ENCODE measurements at regions not wholly inside any gene's neighbourhood (a gene's known extent, or its start where the extent isn't known, plus 50 kb on each side); places are given as distances from the start of the nearest gene placed in this dataset.
"Not testable (repeated sequence)": the region's sequence is repeated elsewhere in the genome, so short reads cannot be mapped to it uniquely, and the experiment has no call there.

DNA sequence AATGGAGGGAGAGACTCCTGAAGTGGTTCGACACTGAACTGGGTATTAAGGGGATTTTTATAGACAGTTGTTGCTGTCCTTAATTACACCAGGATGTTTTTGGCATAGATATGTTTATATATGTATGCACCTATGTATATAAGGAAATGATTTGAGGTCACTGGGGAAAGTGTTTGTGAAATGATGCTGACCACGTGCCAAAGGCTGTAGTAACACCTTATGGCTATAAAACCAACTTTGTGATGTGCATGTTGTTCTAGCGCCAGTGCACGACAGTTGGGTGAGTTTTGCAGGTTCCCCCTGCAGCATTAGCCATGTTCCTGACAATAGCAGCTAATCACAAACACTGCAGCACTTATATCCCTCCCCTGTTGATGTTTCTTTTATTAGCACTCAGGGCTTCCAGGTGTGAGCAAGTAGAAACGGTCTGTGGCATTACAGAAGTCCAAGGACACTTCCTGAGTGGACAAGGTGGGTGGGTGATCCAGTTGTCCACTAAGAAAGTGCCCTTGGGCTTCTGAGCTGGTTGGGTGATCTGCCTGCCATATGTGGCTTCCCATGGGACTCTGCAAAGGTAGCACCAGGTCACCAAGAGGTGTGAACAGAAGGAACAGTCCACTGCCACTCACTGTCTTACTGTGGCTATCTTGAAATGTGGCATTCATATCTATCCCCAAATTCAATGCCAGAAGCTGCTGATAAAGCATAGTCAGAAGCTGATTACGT is 63.0 kb upstream of the RBM24 start:
- H3K4me3 ChIP-seq (ENCODE audit: low read length), result no peak overlapping the region
- DNase-seq (ENCODE audit: low read depth), result no peak
- TF ChIP-seq, protein P1, sequence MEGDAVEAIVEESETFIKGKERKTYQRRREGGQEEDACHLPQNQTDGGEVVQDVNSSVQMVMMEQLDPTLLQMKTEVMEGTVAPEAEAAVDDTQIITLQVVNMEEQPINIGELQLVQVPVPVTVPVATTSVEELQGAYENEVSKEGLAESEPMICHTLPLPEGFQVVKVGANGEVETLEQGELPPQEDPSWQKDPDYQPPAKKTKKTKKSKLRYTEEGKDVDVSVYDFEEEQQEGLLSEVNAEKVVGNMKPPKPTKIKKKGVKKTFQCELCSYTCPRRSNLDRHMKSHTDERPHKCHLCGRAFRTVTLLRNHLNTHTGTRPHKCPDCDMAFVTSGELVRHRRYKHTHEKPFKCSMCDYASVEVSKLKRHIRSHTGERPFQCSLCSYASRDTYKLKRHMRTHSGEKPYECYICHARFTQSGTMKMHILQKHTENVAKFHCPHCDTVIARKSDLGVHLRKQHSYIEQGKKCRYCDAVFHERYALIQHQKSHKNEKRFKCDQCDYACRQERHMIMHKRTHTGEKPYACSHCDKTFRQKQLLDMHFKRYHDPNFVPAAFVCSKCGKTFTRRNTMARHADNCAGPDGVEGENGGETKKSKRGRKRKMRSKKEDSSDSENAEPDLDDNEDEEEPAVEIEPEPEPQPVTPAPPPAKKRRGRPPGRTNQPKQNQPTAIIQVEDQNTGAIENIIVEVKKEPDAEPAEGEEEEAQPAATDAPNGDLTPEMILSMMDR (IDR thresholded peaks at IDR 0.05; ENCODE audit: insufficient read depth, low read depth, low read length, missing control alignments), result no peak

DNA sequence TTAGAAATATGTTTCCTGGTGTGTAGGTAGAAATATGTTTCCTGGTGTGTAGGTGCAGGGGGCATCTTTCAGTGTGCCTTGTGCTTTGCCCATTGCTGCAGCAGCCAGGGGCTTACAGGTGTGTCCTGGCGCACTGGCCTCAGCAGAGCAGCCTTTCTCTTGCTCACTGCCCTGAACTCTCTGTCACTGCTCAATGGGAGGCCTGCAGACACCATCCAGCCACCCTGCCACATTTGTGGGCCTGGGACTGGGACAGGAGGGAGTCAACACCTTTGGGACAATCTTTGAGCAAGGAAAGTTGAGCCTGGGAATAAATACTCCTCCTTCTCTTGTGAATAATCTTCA is 62.4 kb upstream of the RBM24 start:
- no peak for DNase-seq (ENCODE audit: low read depth)
- no peak overlapping the region for H3K4me3 ChIP-seq (ENCODE audit: low read length)
- TF ChIP-seq, protein P1 (IDR thresholded peaks at IDR 0.05; ENCODE audit: insufficient read depth, low read depth, low read length, missing control alignments), result no peak

DNA sequence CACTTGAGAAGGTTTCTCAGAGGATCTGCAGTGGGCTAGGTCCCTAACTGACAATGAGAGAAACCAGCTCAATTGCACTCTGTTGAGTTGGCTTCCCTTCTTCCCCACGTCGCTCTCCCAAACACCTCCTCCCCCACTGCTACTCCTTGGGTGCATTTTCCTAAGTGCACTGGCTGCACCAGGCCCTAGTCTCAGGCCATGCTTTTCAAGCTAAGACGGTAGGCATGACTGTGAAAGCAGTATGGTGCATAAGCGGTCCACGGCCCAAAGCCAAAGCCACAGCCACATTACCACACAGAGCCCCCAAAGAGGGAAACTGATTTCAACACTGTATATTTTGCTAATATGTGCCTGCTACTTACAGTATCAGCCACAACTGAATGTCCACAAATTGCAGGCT is 62.1 kb upstream of the RBM24 start:
- DNase-seq (ENCODE audit: low read depth), result no peak
- TF ChIP-seq, protein P1 (IDR thresholded peaks at IDR 0.05; ENCODE audit: insufficient read depth, low read depth, low read length, missing control alignments), result no peak
- H3K4me3 ChIP-seq (ENCODE audit: low read length), result no peak overlapping the region

DNA sequence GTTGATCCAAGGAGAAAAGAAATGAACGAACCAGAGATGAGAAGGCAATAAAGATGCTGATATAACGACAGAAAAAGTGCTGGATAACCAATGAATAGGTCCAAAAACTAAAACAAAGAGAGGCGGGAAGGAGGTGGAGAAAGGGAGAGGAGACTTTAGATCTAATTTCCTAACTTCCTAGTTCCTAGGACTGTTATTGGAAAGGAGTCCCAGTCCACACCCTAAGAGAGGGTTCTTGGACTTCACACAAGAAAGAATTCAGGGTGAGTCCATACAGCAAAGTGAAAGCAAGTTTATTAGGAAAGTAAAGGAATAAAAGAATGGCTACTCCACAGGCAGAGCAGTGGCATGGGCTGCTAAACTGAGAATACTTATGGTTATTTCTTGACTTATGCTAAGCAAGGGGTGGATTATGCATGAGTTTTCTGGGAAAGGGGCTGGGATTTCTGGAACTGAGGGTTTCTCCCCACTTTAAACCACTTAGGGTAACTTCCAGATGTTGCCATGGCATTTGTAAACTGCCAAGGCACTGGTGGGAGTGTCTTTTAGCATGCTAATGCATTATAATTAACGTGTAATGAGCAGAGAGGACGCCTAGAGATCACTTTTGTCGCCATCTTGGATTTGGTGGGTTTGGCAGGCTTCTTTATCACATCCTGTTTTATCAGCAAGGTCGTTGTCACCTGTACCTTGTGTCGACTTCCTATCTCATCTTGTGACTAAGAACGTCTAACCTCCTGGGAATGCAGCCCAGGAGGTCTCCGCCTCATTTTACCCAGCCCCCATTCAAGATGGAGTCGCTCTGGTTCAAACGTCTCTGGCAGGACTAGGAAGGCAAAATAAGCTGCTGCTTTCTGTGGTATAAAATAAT is 60.9 kb upstream of the RBM24 start:
- no peak for DNase-seq (ENCODE audit: low read depth)
- H3K4me3 ChIP-seq (ENCODE audit: low read length), result no peak overlapping the region
- TF ChIP-seq, protein P1 (IDR thresholded peaks at IDR 0.05; ENCODE audit: insufficient read depth, low read depth, low read length, missing control alignments), result no peak

DNA sequence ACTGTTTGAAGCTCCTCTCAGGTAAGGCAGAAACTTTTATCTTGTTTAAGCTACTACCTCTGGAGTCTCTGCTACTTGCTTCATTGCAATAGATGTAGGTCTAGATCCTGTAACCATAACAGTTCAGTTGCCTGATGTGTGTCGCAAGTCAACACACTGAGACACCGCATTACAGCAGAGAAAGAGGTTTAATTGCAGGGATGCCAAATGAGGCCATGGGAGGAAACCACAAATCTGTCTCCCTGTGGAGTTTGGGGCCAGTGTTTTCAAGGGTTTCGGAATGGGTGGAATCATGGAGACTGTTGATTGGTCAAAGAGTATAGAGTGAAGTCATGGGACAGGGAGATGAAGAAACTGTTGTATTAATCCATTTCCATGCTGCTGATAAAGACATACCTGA is 57.1 kb upstream of the RBM24 start:
- no peak overlapping the region for H3K4me3 ChIP-seq (ENCODE audit: low read length)
- TF ChIP-seq, protein P1 (IDR thresholded peaks at IDR 0.05; ENCODE audit: insufficient read depth, low read depth, low read length, missing control alignments), result no peak
- no peak for DNase-seq (ENCODE audit: low read depth)

DNA sequence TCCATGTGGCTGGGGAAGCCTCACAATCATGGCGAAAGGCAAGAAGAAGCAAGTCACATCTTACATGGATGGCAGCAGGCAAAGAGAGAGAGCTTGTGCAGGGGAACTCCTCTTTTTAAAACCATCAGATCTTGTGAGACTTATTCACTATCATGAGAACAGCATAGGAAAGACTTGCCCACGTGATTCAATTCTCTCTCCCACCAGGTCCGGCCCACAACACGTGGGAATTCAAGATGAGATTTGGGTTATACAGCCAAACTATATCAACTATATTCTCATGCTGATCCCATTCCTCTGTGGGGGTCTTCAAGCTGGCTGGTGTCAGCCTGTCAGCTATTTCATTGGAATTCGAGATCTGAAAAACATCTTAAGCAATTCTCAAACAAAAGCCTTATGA is 56.7 kb upstream of the RBM24 start:
- not testable (repeated sequence) for DNase-seq (ENCODE audit: low read depth)

DNA sequence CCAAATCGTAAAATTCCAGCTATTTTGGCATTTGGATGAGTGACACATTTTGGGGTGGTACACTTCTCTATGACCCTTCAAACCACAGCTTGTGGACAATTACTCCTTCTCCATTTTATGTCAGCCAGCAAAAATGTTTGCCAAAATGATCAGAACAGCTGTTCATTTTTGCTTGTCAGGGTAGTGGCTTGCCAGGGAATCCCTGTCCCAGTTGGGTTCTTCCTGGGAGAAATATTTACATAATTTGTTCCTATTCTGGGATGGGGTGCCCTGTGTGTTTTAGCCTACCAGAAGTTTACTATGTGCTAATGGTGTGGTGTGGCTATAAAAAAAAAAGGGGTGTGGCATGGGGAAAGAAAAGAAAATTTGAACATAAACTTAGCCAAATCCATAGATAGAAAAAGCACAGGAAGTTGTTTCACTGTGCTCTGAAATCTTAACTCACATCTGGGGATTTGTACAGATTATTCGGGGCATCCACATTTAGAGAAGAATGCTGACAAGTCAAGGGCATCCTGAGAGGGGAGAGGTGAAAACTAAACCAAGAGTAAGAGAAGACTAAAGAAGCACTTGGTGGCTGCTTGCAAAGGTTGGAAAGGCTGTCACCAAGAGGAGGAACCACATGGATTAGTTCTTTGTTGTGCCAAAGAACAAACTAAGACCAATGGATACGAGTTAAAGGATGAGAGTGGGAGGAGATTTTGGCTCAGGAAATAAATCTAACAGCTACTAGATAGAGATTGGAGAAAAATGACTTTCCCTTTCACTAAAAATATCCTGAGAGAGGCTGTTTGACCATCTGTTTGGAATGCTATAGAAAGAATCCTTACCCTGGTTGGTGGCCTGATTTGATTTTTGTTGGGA is 55.2 kb upstream of the RBM24 start:
- H3K4me3 ChIP-seq (ENCODE audit: low read length), result no peak overlapping the region
- TF ChIP-seq, protein P1 (IDR thresholded peaks at IDR 0.05; ENCODE audit: insufficient read depth, low read depth, low read length, missing control alignments), result no peak
- no peak for DNase-seq (ENCODE audit: low read depth)

More for the DNA sequence above, 56.7 kb upstream of the RBM24 start:
- H3K4me3 ChIP-seq (ENCODE audit: low read length), result not testable (repeated sequence)
